Mammary epithelial cell (primary cell): ENCODE measurements at regions not wholly inside any gene's neighbourhood (a gene's known extent, or its start where the extent isn't known, plus 50 kb on each side); places are given as distances from the start of the nearest gene placed in this dataset.

Experiments used
- CTCF ChIP-seq, 2 donors: IDR thresholded peaks in 1 of 2; conservative IDR thresholded peaks in 1 of 2; 2 replicates each; pipeline ENCODE4 v1.5.1; 2011 to 2012; ENCODE audit warnings: inconsistent platforms in 2 of 2, low read length in 2 of 2, mild to moderate bottlenecking in 2 of 2, control low read depth in 1 of 2, low read depth in 1 of 2; ENCODE audit not compliant: insufficient read depth in 1 of 2; ENCODE audit errors: extremely low read depth in 1 of 2
- EZH2 ChIP-seq: IDR thresholded peaks from 2 replicates; pipeline ENCODE4 v1.6.1; 2012; ENCODE audit warnings: low read length, inconsistent platforms, borderline replicate concordance

GRCh38 chr13:40080676-40081075, 425.2 kb downstream of the COG6 start:
- TF ChIP-seq CTCF (conservative IDR thresholded peaks at IDR 0.05 in 1 of 2, IDR thresholded peaks at IDR 0.05 in 1 of 2; ENCODE audit: extremely low read depth in 1 of 2, insufficient read depth in 1 of 2, low read depth in 1 of 2, low read length in 2 of 2), result no peak
- TF ChIP-seq EZH2, result no peak
